ENCODE measurements at regions not wholly inside any gene's neighbourhood (a gene's known extent, or its start where the extent isn't known, plus 50 kb on each side); places are given as distances from the start of the nearest gene placed in this dataset.

DNA sequence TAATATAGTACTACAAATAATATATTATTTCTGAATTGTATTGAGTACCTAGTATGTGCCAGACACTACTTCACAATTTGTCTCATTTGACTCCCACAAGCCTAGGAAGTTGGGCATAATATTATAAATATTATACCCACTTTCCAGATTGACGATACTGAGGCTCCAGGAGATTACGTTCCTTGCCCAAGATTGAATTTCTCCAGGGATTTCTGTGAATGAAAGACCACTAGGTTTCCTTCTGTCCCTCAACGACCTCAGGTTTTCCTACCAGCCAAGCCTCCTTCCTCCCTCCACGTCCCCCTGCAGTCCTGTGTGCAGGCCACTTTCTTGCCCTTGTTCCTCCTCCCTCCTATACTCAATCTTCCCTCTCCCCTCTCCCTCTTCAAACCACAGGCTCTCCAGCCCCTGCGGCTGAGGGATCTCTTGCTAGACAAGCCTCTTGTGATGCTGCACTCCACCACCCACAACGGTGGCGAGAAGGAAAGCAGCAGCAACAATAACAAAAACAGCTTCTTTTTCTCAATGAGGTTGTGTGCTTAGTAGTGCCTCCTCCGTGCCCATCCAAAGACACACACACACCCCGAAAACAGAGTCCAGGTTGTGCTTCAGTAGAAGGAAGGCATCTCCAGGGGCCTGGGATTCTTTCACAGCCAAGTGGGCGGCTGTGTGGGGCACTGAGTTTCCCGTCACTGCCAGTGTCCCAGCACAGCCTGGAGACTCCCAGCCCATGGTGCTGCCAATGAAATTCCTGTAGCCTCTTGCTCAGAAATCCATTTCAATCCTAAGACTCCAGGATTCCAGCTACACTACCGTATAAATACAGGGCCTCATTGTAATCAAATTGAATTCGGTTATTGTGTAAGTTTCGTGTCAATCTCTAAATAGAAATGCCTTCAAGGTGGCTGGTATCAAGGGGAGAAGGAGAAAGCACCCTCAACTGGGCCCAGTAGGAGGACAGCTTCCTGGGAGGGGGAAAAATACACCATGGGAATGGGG is 94.4 kb downstream of the NCR2 start:
- DNase-seq: no peak

DNA sequence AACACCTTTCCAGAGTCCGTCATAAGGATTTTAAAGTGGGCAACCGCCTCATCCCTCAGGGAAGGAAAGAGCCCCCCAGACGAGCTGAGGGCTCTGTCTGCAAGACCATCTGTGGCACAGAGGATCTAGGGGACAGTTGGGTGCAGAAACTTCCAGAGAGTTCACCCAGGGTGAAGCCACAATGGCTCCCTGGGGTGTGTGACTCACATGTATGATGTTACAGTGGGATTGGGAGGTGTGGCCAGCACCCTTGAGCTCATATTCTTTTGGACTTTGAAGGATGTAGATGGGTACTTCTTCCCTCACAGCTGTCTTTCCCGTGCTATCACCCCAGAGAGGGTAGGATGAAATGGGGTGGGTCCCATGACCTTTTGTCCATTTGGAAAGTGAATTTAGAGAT is 95.5 kb downstream of the NCR2 start:
- DNase-seq: no peak

DNA sequence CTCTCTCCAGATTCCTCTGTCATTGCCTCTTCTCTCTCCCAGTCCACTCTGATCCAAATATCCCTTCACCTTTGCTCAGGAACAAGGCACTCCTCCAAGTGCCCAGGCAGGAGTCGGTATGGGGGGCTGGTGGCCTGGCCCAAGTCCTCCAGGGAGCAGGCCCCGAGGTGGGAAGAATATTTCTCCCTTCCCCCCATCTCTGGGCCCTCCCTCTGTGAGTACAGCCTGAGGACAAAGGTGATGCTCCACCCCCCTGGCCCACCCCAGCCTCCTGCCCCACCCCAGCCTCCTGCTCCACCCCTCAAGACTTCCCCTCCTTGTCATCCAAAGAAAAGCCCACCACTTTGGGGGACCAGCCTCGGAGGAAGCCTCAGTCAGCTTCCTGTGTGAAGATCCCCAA is 96.9 kb downstream of the NCR2 start:
- DNase-seq: no peak

DNA sequence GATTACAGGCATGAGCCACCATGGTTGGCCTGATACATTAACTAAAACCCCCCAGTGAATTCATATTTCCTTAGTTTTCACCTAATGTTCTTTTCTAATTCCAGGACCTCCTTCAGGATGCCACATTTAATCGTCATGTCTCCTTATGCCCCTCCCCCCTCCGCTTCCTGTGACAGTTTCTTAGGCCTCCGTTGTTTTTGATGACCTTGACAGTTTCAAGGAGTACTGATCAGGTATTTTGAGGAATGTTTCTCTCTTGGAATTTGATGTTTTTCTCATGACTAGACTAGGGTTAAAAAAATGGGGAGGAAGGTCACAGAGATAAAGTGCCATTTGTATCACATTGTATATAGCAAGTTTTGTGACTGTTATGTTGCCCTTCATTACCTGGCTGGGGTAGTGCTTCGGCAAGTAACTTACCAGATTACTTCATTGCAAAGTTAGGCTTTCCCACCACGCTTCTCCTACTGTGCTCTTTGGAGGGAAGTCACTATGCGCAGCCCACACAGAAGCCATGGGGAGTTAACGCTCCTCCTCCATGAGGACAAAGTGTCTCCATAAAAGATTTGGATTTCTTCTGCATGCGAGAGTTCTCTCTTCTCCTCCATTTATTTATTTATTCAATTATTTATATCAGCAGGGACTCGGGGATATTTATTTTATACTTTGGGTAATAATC is 99.5 kb downstream of the NCR2 start:
- DNase-seq: no peak

DNA sequence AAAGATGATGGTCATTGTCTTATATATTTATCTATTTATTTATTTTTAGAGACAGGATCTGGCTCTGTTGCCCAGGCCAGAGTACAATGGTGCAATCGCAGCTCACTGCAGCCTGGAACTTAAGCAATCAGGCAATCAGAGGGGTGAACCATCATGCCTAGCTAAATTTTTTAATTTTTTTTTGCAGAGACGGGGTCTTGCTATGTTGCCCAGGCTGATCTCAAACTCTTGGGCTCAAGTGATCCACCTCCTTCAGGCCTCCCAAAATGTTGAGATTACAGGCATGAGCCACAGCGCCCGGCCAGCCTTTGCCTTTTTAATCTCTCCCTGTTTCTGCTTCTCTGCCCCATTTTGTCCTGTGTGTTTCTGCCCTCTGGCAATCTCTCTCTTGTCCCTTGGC is 102.2 kb downstream of the NCR2 start:
- DNase-seq: no peak

DNA sequence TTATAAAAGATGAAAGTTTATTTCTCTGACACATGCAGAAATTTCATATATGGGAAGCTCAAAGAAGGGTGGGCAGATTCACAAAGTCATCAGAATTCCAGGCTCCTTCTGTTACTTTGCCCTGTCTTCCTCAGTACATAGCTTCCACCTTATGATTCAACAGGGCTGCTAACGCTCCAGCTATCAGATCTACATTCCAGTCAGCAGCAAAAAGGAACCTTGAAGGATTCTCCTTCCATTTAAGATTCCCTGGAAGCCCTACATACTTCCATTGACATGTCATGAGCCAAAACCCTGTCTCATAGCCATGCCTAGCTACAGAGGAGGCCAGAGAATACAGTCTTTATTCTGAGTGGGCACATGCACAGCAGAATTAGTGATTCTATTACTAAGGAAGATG is 103.3 kb downstream of the NCR2 start:
- DNase-seq: no peak

DNA sequence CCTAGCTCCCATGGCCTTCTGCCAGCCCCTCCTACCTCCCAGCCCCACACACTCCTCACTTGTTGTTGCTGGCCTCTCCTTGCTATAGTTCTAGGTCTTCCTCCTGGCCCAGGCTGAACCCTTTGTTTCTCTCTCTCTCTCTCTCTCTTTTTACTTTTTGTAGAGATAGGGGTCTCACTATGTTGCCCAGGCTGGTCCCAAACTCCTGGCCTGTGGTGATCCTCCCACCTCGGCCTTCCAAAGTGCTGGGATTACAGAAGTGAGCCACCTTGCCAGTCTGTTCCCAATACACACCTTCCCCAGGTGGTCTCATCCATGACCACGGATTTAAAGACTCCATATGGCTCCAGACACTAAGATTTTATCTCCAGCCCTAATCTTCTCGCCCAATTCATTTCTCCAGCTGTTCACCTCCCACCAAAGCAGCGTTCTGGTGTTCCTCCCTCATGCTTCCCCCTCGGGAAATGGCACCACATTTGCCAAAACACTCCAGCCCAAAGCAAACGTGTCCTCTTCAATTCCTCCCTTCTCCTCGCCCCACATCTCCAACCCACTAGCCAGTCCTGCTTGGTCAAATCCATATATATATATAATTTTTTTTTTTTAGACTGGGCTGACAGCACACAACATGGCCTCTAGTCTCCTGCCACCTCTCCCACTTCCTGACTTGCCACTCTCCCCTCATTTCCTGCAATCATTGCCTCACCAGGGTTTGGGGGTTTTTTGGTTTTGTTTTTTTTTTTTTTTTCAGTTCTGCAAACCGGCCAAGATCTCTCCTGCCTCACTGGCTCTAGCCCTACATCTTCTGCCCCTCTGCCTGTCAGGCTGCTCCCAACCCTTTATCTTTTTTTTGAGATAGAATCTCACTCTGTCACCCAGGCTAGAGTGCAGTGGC is 104.4 kb downstream of the NCR2 start:
- DNase-seq: no peak

DNA sequence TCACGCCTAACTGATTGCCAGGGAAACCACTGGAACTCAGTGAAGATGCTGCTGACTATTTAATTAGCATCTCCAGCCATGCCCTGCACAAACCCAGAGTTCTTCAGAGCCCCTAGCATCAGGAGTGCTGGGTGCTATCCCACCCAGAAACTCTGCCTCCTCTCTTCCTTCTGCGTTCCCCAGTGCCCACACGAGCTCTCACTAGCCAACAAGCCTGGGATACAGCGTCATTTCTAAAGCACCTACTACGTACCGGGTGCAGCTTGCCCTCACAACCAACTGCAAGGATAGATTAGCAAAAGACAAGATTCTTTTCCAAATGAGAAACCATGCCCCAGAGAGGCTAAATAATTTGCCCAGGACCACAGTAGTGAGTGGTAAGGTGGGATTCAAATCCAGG is 105.2 kb upstream of the FOXP4 start:
- DNase-seq: no peak

DNA sequence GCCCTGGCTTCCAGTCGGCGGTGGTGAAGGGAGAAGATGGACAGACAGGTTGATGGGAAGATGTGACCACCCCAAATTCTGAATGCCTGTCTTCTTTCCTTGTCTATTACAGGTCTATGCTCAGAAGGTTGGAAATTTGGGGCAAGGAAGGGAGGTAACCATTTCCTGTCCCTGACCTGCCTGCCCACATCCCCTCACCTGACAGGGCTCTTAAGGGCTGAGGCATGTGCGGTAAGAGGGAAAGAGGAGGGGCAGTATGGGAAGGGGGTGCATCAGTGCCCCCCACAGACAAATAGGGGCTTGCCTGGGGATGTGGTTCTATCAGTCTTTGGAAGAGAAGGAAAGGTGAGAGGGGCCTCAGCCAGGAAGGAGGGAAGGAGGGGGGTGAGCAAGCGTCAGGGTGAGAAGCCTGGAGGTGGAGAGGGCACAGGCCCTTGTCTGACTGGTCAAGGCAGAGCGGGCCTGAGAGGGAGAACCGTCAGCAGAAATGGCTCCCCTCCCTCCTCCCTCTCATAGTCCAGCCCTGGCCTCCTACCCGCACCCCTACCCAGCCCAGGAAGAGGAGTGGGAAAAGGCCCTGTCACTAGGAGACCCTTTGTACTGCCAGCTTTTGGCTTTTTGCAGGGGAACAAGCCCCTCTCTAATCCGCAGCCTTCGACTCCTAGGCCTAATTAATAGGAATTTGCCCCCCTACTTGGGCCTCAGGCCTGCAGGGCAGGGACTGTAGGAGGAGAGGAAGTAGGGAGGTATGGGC is 104.4 kb upstream of the FOXP4 start:
- no peak for DNase-seq

DNA sequence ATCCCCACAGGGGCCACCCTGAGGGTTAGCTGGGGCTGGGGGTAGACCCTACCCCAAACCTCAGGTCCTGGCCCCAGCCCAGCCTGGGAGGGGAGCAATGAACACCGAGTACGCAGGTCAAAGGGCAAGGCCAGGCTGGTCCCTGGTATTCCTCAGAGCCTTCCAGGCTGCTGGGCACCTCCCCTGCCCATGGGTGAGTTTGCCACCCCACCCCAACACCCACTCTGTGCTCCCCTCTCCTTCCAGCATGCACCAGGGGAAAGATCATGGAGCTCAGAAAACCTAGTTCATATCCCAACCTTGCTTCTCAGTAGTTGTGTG is 103.9 kb upstream of the FOXP4 start:
- no peak for DNase-seq

DNA sequence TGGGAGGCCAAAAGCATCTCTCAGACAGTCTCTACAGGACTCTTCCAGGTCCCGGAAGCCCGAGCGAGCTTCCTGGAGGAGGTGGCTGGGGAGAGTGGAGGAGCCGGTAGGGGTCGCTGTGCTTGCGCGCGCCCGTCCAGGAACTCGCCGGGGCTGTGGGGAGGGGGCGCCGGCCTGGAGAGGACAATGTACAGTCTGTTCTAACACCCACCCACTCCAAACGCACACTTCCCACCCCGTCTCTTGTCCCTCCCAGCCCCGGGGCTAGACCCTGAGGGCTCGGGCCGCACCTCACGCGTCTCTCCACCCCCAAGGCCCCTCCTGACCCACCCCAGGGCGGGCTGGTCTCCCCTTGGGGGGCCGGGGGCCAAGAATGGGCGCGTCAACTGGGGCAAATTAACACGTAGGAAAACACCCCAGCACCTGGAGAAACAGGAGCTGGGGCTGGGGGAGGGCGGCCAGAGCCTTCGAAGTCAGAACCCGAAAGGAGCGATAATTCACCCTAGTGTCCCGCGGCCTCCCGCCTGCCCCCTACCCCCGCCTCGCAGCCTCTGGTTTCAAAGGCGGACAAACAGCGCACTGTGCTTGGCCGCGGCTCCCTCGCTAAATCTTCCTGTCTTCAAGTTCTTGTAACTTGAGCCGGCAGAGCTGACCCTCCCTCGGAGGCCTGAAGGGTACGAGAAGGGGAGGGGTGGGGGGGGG is 103.2 kb upstream of the FOXP4 start:
- DNase-seq: no peak

DNA sequence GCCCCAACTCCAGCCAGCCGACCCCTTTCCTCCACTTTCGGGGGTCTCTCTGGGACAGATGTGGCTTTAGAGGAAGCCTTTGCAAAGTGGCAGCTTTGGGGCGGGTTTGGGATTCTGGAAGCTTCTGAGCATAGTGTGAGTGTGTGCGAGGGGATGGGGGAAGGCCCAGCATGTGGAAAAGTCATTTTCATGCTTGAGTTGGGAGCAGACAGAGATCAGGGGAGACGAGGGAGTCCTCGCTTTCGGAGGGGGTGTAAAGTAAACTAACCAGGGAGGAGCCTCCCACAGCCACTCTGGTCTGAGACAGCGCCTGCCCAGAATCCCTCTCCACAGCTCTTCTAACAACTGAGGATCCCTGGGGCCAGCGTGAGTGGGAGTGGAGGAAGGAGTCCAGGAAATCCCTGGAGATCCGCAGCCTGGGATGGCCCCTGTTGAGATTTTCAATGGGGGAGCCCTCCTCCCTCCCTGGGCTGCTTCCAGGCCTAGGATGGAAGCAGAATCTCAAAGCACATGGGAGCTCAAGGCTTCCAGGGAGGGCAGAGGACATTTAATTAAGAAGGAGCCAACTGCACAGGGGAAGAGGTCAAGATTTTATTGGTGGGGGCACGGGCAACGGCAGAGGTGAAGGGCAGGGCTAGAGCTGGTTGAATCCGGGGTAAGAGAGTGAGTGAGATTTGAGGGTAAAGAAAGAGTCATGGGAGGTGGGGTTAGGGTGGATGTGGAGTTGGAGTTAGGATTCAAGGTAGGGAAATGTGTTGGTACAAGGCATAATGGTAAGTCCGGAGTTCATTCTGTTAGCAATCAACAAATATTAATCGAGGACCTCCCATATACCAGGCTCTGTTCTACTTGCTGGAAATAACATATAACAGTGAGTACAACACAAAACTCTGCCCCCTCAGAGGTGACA is 102.3 kb upstream of the FOXP4 start:
- no peak for DNase-seq

DNA sequence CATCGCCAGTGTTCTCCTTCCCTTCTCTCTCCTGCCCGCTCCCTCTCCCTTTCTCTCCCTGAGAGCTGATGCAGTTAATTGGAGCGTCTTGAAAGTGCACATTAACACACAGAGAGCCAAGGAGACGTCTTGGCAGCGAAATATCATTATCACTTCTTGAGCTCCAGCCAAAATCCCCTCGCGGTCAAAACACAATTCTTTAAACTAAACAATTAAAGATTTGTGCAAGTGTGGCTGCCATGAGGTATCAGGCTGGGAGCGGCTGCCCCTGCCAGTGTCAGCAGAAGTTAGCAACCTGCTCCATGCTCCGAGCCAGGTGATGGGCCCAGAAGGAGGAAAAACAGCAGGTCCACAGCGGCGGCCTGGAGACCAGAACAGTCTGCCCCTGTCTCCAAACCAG is 100.9 kb upstream of the FOXP4 start:
- no peak for DNase-seq

DNA sequence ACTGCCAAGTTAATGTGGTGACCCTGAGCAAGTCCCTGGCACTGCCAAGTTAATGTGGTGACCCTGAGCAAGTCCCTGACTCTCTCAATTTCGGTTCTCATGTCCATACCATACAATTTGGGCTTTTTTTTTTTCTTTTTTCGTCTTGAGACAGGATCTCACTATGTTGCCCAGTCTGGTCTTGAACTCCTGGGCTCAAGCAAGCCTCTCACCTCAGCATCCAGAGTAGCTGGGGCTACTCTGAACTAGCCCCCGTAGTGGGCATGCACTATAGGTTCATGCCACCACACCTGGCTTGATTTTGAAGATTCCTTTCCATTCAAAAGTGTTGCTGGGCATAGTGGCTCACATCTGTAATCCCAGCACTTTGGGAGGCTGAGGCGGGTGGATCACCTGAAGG is 100.0 kb upstream of the FOXP4 start:
- DNase-seq: no peak

DNA sequence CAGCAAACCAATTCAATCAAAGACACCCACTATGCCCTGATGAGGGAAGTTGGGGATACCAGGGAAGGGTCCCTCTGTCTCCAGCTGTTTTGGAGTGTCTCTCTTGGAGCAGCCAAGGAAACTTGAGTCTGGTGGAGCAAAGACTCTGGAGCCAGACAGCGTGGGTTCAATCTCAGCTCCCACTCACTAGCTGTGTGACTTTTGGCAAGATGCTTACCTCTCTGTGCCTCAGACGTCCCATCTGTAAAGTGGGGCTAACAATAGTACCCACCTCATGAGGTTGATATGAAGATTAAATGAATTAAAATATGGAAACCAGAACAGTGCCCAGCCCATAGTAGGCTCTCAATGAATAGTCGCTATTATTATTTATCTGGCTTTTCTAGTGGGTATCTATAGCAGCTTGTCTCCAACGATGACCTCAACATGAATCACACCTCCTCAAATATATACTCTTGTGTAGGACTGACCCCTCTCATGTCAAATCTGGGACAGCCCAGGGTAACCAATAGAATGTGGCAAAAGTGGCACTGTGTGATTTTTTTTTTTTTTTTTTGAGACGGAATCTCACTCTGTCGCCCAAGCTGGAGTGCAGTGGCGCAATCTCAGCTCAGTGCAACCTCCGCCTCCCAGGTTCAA is 99.2 kb upstream of the FOXP4 start:
- DNase-seq: no peak

DNA sequence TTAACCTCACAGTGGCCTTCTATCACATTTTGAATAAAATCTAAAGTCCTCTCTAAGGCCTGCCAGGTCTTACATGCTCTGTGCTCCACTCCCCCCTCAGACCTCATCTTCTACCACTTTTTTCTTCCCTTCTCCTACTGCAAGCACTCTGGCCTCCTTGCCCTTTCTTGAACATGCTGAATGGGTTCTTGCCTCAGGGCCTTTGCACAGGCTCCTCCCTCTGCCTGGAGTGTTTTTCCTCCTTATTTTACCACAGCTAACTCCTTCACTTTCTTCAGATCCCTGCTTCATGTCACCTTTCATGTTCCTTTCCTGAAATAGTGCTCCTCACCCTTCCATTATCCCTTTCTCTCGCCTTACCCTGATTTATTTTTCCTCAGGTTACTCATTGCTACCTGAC is 97.9 kb upstream of the FOXP4 start:
- no peak for DNase-seq

DNA sequence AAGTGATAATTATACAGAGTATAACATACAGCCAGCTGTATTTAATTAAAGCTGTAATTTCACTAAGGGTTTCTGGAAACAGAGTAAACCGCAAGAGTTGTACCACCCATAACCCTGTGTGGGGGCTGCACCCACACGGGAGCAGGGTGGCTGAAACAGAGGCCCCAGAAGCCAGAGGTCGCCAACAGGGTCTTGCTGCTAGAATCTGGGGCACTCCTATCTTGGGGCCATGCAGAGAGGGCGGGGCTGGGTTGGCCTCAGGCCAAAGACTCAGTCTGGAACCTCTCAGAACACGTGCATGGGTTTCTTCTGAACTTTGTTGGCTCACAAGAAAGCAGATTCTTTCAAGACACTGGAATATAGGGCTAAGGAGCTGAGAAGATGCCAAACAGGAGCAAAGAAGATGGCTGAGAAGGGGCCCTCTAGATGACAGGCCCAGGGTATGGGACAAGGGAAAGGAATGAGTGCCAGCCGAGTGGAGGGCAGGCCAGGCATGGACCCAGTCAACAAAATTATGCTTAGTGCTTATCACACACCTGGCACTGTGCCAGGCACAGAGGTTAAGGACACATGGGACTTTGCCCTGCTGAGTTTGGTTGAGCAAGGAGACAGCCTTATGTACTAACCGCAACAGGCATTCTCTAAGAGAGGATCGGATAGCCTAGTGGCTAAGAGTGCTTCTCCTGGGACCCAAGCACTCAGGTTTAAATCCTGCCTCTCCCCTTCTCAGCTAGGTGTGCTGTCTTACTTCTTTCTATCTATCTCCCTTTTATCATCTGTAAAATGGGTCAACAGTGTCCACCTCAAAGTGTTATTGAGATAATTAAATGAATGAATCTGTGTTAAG is 96.6 kb upstream of the FOXP4 start:
- DNase-seq: no peak

DNA sequence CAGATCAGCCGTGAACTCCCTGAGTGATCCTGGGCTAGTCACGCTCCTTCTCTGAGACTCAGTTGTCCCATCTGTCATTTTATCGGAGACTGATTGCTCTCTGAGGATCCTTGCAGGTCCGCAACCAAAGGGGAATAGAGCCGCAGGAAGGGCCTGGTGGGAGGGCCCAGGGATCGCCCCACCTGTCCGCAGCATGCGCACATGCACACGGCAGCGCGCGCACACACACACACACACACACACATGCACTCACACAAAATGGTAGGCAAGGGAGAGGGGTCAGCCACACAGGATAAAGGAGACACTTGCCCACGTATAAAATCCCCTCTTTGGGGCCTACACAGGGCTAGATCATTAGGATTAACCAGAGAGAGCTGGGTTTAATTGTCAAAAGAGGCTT is 95.6 kb upstream of the FOXP4 start:
- DNase-seq: no peak

DNA sequence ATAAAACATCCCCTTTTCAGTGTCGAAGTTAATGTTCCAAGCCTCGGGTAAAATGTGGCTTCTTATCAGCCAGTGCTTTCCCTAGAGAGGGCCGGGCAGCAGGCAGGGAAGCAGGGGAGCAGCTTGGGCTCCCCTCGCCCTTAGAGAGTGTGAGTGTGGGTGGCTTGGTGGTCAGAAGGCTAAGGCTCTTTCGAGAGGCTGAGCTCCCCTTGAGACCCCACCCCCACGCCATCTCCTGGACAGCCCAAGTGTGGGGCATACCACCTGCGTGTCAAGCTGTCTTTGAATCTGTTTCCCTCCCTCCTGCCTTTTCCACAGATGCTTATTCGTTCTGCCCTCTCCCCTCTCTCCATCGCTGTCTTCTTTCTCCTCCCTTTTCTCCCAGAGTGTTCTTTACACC is 95.1 kb upstream of the FOXP4 start:
- DNase-seq: no peak

Measured in activated CD4-positive, CD25-positive, alpha-beta regulatory T cell (primary cell).